Testis (tissue), 2 donors: ENCODE measurements at regions not wholly inside any gene's neighbourhood (a gene's known extent, or its start where the extent isn't known, plus 50 kb on each side); places are given as distances from the start of the nearest gene placed in this dataset.

ENCODE experiments used
- POLR2A ChIP-seq: fragments of 450-650 bp; IDR thresholded peaks from one replicate; pipeline ENCODE4 v1.6.1; 2017; ENCODE audit warnings: antibody characterized with exemption, mild to moderate bottlenecking, moderate library complexity
- TF ChIP-seq, protein P1 (sequence below), 3 experiments: fragments of 450-650 bp in 2 of 3; fragments of 200-600 bp in 1 of 3; sonication (generic) in 1 of 3; IDR thresholded peaks; one replicate each; pipeline ENCODE4 v1.5.1; 2016 to 2019; ENCODE audit warnings: antibody characterized with exemption in 3 of 3, mild to moderate bottlenecking in 2 of 3, moderate library complexity in 1 of 3

DNA sequence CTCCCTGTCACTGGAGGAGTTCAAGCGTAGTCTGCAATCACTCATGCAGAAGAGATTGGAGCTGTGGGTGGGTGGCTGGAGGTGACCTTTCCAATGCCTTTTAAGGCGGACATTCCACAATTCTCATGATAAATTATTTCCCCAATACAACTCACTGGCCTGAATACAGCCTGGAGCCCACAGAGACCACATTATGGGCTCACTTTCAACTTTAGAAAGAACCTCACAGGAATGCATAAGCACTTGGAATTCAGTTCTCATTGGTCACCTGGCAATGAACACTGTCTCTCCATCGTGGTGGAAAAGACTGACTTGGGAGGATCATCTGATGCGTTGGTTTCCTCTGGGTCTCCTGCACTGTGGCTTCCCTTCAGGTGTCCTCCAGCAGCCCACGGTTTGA, 151.8 kb upstream of the KCND3 start:
- TF ChIP-seq, protein P1, sequence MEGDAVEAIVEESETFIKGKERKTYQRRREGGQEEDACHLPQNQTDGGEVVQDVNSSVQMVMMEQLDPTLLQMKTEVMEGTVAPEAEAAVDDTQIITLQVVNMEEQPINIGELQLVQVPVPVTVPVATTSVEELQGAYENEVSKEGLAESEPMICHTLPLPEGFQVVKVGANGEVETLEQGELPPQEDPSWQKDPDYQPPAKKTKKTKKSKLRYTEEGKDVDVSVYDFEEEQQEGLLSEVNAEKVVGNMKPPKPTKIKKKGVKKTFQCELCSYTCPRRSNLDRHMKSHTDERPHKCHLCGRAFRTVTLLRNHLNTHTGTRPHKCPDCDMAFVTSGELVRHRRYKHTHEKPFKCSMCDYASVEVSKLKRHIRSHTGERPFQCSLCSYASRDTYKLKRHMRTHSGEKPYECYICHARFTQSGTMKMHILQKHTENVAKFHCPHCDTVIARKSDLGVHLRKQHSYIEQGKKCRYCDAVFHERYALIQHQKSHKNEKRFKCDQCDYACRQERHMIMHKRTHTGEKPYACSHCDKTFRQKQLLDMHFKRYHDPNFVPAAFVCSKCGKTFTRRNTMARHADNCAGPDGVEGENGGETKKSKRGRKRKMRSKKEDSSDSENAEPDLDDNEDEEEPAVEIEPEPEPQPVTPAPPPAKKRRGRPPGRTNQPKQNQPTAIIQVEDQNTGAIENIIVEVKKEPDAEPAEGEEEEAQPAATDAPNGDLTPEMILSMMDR (IDR thresholded peaks at IDR 0.05): no peak
- no peak for TF ChIP-seq POLR2A
